GM21360 (cell line): ENCODE measurements at regions not wholly inside any gene's neighbourhood (a gene's known extent, or its start where the extent isn't known, plus 50 kb on each side); places are given as distances from the start of the nearest gene placed in this dataset.
A peak's percentile ranks its signal among the peaks of the same experiment; 100 is the strongest.

Experiments used
- ATAC-seq: cut with Tn5 transposase; IDR thresholded peaks from one replicate; pipeline ENCODE4 v1.9.1; 2021; ENCODE audit warnings: mild to moderate bottlenecking, moderate library complexity; ENCODE audit not compliant: unreplicated experiment

DNA sequence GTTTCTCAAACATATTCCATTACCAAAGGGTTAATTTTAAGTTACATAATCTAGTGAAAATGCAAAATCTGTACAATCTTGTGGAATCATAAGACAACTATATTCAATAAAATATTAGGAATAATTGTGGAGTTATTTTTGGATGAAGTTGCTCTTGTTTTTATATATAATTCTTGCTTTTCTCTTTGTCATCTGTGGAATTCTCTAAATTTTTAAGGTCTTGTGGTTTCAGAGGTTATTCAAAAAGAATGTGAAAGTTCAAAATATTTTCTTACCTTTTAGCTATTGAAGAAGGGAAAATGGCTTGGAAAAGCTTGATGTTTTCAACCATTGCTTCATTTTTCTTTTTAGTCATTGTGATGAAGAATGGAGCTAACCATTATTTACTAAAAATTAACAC is 552.1 kb downstream of the TFEC start:
- ATAC-seq = no peak

DNA sequence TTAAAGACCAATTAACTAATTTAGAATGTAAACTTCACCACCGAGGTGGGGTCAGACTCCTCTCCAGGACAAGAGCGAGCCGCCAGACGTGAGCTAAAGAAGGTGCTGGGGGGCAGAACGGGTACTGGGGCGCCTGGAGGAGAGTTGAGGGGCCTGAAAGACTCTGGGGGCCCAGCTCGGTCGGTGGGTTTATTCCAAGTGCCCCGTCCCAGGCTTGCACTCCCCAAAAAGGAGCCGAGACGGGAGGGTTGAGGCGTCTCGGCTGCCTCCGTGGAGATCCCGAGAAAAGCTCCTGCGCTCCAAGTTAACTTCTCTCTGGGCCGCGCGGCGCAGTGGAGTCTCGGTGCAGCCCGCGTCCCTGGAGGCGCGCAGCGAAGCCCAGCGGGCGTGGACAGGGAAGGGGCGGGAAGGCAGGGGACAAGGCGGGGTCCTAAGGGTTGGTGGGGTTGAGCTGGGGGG is 553.3 kb downstream of the TFEC start:
- no peak for ATAC-seq

DNA sequence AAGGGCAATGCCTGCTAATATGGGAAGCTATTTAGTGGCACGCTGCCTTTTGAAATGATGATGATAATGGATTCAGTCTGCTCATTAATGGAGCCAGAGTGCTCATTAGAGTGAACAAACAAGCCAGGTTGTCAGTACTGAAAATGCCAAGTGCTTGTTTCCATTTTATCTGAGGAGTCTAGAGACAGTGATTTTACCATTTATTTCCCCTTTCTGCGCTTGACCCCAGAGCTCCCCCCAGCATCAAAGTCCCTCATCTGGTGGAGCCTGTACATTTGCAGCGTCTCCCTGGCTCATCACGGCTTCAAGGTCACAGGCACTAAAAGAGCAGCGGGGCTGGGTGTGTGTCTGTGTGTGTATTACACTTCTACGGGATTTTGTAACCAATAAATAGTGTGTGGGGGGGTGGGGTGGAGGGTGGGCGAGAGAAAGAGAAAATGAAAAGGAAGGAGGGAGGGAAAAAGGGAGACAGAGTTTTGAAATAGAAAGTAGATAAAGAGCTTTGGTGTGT is 553.8 kb downstream of the TFEC start:
- no peak for ATAC-seq

DNA sequence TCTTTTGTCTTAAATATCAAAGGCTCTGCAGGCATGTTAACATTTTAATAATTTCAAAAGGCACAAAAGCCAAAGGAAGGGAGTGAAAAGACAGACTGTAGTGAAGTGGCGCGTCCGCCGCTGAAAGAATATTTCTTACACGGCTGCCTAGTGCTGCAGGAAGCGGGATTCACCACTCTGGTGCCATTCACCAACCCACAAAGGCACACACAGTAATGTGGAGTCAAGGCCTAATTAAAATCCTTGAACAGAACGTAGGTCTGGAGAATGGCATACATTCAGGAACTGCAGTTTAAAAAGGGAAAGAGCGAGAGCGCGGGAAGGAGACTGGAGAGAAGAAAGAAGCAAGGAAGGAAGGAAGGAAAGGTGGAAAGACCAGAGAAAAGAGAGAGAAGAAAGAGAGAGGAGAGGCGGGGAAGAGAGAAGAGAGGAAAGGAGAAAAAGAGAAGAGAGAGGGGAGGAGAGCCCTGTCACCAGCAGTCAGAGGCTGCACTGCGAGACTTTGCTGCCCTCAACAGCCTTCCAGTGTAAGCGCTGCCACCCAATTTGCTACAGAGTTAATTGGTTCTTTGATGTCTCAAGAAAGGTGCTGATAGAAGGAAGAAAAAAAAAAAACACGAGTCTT is 554.0 kb downstream of the MDFIC start:
- no peak for ATAC-seq

DNA sequence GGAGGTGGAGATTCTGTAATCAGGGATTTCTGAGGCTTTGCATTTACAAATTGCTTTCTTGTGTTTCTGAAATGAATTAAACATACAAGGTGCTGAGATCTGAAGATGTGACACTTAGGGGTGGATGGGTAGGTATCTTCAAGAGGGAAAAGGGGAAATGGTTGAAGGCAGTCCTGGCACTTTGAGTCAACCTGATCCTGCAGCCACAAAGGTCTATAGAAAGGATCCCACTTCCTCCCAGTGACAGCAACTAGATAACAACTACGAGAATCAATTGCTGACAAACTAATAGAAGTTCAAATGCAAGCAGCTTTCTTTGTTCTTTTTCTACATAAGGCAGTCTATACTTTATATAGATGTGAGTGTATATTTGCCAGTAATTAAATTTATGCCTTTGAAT is 553.3 kb downstream of the MDFIC start:
- no peak for ATAC-seq

DNA sequence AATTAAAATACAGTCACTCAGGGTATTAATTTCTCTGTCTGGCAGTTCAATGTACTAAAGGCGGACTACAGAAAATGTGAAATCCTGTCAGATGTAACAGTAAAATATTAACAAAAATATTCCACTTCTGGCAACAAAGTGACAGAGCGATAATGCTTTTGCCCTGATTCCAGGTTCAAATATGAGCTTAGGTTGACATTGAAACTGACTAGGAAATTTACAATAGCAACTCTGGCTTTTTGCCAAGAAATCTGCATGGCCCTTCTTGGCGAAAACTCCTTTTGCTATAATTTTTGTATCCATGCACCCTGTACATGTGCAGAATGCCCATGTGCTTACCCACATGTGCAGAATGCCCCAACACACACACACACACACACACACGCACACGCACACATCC is 552.2 kb downstream of the MDFIC start:
- no peak for ATAC-seq

DNA sequence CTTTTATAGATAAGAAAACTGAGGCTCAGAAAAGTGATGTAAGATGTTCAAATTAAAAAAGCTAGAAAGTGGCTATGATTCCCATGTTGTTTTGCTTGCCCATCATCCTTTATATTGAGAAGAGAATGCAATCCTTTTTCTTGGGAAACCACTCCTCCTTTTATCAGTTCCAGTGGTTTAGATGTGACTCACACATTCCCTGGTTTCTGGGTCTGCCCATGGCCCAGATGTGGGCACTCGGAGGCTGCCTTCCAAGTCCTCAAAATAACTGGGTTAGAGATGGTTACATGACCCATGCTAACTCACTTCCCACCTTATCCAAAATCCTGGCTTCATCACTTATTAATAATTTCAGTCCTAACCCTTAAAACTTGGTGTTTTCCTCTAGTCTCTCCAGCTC is 550.0 kb downstream of the MDFIC start:
- ATAC-seq = no peak

DNA sequence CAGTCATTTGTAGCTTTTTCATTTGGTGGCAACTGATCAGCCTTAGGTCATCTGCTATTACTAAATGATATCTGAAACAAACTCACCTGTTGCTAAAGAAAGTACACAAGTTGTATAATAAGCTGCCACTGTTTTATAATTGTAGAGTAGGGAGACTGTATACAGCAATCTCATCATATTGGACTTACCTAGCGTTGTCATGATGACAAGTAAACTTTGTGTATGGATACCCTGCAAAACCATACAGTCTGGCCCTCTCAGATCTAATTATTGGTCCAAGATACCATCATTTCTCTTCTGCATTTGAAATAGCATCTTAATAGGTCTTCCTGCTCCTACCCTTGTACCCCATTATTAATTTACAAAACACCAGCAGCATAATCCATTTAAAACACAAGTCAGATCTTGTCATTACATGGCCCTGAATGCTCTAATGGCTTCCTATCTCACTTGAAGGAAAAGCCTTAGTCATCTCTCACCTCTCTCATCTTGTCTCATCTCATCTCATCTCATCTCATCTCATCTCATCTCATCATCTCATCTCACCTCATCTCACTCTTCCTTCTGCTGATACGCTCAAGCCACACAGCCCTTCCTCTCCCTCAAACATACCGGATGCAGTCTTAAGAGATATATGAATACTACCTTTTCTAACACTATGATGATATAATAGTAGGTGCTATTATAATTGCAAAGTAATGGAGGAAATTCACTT is 540.6 kb downstream of the MDFIC start:
- no peak for ATAC-seq

DNA sequence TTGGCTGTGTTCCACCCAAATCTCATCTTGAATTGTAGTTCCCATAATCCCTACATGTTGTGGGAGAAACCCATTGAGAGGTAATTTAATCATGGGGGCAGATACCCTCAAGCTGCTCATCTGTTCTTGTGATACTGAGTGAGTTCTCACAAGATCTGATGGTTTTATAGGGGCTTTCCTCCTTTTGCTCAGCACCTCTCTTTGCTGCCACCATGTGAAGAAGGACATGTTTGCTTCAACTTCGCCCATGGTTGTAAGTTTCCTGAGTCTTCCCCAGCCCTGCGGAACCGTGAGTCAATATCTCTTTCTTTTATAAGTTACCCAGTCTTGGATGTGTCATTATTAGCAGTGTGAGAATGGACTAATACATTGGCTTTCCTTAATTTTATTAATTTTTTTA is 527.8 kb downstream of the MDFIC start:
- ATAC-seq = no peak

DNA sequence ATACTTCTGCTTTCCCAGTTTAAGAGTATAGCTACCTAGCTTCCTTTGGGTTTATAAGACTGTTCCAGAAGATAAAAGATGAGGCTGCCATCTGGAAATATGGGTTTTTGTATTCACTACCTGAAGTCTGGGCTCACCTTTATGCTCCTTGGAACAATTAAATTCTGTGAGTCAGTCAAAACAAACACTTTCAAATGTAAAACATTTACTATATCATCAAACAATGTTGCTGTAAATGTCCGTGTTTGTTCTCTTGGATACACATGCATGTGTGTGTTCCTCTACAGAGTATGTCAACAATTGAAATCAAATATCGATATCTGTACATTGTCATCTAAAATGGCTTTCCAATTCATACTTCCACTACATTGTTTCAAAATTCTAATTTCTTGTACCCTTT is 525.6 kb downstream of the MDFIC start:
- no peak for ATAC-seq

DNA sequence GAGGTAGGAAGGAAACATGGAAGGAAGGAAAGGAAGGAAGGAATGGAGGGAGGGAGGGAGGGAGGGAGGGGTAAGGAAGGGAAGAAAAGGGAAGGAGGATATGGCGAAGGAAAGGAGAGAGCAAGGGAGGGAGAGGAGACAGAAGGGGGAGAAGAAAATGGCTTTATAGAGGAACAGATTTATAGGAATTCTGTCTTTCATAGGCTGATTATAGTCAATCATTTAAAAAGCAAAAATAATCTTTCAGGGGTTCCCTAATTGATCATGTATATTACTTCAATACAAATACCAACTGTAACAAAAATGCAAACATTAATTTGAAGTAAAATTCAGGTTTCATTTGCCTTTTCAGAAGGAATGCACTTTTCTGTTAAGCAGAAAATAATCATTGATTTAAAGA is 519.1 kb downstream of the MDFIC start:
- no peak for ATAC-seq

DNA sequence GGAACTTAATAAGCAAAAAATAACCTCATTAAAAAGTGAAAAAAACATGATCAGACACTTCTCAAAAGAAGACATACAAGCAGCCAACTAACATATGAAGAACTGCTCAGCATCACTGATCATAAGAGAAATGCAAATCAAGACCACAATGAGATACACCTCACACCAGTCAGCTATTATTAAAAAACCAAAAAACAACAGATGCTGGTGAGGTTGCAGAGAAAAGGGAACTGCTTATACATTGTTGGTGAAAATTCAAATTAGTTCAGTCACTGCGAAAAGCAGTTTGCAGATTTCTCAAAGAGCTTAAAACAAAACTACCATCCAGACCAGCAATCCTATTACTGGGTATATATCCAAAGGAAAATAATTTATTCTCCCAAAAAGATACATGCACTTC is 513.3 kb downstream of the MDFIC start:
- ATAC-seq = peak; percentile 88

DNA sequence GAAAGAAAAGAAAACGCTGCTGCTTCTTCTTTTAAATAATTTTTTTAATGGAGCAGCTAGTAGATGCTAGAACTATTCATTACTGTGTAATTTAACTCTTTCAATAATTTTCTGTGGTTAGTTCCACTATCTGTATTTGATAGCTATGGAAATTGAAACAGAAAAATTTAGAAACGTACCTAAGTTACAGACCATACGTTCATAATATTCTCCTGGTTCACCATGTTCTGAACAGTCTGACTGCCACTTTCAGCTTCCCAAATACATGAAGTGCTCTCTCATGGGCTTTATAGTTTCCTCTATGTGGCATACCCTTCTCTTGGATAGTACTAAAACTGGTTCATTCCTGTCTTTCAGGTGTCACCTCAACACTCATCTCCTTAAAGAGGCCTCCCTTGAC is 508.0 kb downstream of the MDFIC start:
- no peak for ATAC-seq

DNA sequence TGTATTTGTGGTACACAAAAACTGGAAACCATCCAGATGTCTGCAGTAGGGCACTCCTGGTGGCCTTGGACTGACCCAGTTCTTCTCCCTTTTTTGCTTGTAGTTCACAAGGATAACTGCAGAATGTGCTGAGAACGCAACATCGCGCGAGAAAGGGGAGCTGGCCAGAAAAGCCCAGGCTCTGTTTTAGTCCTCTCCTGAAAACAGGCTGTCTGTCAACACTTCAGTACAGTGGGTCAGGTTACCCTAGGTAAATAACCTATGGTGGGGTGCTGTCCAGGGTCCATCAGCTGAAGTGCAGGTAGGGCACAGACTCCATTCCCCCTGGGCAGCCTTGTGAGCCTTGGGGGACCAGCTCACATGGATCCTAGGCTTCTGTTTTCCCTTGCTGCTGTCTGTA is 495.8 kb downstream of the MDFIC start:
- no peak for ATAC-seq

DNA sequence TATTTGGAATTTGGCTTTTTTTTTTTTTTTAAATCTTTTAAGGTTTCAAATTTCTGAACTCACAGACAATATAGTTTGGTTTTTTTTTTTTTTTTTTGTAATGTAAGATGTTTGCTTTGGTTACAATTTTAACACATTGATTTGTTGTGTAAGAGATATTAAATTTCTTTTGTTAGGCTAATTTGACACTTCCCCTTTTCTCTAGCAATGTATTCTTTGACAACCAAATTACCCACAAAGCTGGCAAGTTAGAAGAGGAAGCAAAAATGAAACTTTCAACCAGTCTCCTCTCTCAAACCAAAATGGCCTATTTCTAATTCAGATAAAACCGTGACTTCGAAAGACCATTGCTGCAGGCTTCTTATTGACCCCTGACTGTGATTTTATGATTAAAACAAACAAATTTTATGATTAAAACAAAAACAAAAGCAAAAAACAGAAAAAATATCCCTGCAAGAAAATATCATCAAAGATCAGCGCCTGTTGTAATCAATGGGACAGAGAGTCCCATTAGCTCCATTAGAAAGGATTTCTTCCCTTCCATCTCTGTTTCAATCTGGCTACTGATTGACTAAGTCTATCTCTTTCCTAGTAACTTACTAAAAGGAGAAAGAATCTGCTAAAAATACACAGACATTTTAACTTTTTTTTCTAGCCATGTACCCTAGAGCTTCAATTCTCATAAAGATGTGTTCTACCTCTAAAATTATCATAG is 489.2 kb downstream of the MDFIC start:
- ATAC-seq = peak; percentile 97

DNA sequence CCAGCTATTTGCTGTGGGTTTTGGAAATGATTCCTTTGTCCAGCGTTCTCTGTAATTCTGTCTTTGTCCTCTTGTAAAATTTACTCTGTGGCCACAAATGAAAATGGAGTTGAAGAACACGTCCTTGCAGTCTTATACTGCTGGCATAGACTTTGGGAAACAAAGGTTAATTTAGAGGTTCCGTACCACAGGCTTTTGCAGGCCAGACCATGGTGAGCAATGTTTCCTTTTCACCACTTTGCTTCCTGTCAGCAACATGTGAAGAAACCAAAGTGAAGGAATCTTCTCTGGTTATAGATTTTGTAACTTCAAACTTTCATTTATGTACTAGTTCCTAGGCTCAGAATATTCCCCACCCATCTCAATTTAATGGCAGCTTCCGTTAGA is 488.5 kb downstream of the MDFIC start:
- peak; percentile 3 for ATAC-seq

DNA sequence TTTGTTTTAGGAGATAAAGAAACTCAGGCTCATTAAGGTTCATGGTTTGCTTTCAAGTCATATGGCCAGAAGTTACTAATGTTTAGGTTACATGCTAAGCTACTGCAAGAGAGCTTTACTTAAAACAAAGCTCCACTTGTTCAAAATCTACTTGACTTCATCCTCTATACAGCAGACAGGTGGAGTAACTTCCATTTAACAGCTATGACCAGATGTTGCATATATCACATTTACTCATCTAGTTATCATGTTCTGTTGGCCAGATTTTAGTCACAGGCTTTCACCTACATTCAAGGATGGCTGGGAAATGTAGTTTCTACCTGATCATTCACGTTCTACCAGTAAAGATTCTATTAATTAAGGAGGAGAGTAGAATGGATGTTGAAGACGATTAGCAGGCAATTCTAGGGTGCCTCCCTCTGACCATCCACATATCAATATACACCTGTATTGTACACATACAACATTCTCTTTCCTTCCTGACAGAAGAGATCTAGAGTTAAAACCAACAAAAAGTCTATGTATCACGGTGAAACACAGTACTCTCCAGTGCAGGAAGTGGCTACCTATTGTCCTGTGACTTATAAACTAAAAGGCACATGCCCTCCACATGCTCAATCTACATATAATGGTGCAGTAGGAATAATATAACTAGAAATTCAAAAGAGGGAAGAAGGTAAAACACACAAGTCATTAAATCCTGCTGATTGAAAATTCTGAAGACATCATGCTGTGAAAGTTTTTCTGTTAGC is 488.0 kb downstream of the MDFIC start:
- ATAC-seq = no peak

DNA sequence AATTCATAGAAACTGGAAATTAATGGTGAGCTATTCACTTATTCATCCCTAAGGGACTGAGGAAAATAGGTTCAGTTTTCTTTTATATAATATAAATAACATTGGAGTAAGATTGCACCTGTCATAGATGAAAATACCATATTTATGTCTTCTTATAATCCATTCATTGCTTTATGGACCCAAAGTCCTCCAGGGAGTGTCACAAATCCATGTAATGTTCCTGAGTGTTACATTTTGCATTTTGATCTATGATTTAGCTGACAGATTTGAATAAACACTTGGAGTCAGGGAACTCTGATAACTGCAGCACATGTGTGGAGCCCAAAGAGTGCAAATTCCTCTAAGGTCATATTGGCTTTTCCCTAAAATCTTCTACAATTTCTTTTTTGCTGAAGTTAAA is 484.3 kb downstream of the MDFIC start:
- no peak for ATAC-seq

DNA sequence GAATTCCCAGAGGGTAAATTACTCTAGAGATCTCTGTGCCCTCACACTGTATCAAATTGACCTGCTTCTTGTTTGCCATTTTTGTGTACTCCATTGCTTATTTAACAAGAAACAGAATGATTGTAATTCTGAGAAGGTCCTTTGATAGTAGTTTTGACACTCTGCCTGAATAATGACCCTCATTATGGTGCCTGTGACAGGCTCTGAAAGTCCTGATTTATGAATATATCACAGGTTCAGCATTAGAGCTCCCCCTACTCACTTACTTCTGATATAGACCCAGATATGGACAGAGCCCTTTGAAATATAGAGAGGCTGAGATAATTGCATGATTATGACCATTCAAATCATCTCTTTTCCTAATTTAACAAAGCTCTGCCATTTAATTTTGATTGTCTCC is 465.2 kb downstream of the MDFIC start:
- ATAC-seq = no peak

DNA sequence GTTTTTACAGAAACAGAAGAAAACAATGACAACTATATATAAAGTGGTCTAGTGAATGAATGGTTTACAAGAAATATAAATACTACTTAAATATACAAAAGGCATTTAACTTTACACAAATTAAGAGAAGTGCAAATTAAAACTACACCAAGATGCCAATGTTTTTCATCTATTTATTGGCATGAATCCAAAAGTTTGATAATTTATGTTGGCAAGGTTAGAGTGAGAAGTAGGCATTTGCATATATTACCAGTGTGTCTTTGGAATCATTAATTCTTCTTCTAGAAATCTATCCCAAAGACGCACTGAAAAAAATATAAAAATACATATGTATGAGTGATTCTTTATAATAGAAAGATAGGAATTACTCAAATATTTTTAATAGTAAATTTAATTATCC is 457.4 kb downstream of the MDFIC start:
- no peak for ATAC-seq

DNA sequence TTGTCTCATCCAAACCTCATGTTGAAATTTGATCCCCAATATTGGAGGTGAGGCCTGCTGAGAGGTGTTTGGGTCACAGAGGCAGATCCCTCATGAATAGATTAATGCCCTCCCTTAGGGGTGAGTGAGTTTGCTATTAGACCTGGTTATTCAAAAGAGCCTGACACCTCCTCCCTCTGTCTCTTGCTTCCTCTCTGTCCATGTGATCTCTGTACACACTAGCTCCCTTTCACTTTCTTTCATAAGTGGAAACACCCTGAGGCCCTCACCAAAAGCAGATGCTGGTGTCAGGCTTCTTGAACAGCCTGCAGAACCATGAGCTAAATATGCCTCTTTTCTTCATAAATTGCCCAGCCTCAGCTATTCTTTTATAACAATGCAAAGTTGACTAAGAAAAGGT is 447.1 kb downstream of the MDFIC start:
- no peak for ATAC-seq
